ENCODE measurements at regions not wholly inside any gene's neighbourhood (a gene's known extent, or its start where the extent isn't known, plus 50 kb on each side); places are given as distances from the start of the nearest gene placed in this dataset.

DNA sequence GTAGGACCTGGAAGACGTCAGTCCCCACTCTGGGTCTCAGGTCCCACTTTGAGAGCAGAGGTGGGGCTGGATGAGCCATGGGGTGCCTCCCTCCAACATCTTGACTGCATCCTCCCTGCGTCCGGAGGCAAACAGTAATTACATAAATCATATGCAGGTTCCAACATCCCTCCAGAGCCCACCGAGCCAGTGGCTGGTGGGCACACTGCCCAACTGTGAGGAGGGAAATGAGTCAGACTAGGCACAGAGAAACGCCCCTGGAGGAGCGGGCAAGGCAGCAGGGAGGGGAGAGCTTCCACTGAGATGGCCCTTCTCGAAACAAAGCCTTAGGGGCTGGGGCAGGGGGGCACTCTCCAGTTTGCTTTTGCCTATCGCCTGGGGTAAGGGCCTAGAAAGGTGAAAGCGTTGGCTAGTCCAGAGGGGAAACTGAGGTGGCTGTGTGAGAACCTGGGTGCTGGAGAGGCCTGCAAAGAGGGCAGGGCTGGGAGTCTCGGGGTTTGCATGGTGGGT lies 168.2 kb upstream of the MYCN start:
- TF ChIP-seq, protein P1, sequence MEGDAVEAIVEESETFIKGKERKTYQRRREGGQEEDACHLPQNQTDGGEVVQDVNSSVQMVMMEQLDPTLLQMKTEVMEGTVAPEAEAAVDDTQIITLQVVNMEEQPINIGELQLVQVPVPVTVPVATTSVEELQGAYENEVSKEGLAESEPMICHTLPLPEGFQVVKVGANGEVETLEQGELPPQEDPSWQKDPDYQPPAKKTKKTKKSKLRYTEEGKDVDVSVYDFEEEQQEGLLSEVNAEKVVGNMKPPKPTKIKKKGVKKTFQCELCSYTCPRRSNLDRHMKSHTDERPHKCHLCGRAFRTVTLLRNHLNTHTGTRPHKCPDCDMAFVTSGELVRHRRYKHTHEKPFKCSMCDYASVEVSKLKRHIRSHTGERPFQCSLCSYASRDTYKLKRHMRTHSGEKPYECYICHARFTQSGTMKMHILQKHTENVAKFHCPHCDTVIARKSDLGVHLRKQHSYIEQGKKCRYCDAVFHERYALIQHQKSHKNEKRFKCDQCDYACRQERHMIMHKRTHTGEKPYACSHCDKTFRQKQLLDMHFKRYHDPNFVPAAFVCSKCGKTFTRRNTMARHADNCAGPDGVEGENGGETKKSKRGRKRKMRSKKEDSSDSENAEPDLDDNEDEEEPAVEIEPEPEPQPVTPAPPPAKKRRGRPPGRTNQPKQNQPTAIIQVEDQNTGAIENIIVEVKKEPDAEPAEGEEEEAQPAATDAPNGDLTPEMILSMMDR (IDR thresholded peaks at IDR 0.05) = no peak
- TF ChIP-seq RCOR1 (IDR thresholded peaks at IDR 0.05; ENCODE audit: low read depth, low read length) = no peak
- no peak for TF ChIP-seq POLR2A (IDR thresholded peaks at IDR 0.05; ENCODE audit: low read length)

Data from A549 (cell line).